Erythroblast (primary cell): ENCODE measurements at regions not wholly inside any gene's neighbourhood (a gene's known extent, or its start where the extent isn't known, plus 50 kb on each side); places are given as distances from the start of the nearest gene placed in this dataset.
"Not testable (repeated sequence)": the region's sequence is repeated elsewhere in the genome, so short reads cannot be mapped to it uniquely, and the experiment has no call there.

ENCODE experiments used
- GATA1 ChIP-seq: IDR thresholded peaks from 2 replicates; pipeline ENCODE4 v1.6.1; 2011; ENCODE audit warnings: low read depth, mild to moderate bottlenecking, control low read depth, low read length, moderate library complexity
- POLR2A ChIP-seq: IDR thresholded peaks from 2 replicates; pipeline ENCODE4 v1.6.1; 2011; ENCODE audit warnings: mild to moderate bottlenecking, low read length

GRCh38 chr16:21525029-21525895, 74.1 kb upstream of the METTL9 start:
- not testable (repeated sequence) for TF ChIP-seq POLR2A
- TF ChIP-seq GATA1, result peak; percentile 16
